HG03066 (cell line): ENCODE measurements at regions not wholly inside any gene's neighbourhood (a gene's known extent, or its start where the extent isn't known, plus 50 kb on each side); places are given as distances from the start of the nearest gene placed in this dataset.

Source experiments
- ATAC-seq: cut with Tn5 transposase; IDR thresholded peaks from one replicate; pipeline ENCODE4 v1.9.1; 2021; ENCODE audit warnings: low read depth; ENCODE audit not compliant: unreplicated experiment

DNA sequence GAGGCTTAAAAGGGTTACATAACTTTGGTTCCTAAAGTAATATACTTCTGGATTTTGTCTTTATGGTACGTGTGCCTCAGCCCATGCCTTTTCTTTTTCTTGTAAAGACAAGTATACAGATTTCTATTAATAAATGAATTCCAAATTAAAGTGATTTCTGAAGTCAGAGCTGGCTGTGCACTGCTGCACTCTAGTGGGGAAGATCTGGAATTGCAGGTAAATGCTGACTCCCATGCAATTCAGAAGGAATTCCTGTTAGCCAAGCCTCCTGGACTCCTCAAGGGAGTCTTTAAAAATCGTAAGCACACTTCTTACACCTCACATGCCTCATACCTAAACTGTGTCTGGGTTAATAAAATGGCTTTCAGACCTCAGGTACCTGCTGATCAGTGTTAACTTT, 118.4 kb upstream of the SLC7A1 start:
- no peak for ATAC-seq

DNA sequence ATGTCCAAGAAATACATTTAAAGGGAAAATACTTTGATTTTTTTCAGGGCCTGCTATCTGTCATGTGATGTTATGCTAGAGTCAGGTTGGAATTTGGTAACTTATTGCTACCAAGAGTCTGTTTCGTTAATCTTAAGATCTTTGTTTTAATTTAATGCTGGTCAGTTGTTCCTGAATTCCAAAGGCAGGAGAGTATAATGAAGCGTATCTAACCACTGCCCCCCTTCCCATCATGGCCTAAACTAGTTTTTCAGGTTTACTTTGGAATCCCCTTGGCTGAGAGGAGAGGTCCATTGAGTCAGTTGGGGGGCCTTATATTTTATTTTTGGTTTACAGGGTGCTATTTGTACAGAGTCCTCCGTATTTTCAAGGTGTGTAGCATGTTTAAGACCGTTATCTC, 116.3 kb upstream of the SLC7A1 start:
- no peak for ATAC-seq

DNA sequence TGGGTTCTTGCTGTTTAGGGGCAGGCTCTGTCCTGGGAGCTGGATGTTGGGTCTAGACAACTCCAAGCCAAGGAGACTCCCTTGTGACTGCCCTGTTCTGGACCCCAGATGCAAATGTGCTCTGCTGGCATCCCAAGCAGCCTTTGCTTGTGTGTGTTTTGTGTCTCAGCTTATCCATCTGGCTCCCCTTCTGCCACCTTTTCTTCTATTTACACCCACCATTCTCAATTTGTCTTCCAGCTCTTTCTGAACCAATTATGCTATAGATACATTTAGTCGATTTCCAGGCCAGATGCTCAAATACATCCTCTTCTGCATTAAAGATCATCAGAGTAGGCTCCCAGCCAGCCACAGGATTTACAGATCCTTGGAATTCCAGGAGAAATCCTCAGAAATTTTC, 115.0 kb upstream of the SLC7A1 start:
- no peak for ATAC-seq

DNA sequence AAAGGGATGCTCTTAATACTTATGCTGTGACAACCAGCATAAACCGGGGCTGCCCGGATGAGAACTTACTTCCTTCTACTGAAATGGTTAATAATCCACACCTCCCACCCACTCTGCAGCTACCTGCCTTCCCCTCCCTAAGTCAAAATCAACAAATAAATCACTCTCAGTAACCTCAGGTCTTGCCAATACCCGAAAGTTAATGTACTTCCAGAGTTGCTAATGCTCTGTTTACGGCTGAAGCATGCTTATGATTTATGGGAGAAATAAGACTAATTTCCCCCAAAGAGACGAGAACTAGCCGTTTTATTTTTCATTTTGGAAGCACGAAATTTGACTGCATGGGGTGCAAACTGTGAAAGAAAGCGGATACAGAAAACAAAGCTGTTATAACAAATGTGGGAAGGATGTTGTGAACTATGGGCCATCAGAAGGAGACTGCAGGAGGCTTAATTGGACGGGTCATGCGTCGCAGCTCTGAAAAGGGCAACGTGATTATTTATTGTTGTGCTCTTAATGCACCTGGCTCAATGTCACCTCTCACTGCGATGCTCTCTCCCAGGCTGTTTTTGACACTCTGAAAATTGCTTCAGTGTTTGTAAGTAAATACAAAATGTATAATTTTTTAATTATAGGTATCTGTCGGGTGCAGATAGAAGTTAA, 114.0 kb upstream of the SLC7A1 start:
- ATAC-seq, result no peak

DNA sequence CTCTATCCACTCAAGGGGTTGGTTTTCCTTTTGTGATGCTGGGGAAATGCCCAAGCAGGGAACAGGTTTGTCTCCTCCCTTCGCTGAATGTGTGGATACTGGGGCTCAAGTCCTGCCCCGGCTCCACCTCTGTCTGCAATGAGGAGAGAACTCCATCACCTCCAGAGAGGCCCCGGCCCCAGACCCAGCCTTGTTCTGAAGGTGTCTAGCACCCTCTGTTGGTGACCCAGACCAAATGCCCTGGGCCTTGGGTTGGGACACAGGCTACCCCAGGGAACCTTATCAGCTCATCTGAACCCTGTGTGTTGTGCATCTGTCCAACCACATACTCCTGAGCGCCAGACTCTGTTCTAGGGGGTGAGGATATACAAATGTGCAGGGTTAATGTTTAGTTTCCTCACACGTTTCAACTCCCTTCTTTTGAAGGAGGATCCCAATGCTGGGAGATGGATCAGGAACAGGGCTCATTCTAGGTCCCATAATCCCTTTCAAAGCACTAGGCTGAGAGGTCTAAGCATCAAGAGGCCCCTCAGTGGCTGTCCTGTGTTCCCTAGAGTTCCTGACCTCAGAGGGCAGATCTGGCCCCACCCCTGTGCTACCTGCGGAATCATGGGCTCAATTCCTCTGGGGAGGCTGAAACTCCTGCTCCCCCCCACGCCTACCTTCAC, 112.5 kb upstream of the SLC7A1 start:
- peak; percentile 83 for ATAC-seq

DNA sequence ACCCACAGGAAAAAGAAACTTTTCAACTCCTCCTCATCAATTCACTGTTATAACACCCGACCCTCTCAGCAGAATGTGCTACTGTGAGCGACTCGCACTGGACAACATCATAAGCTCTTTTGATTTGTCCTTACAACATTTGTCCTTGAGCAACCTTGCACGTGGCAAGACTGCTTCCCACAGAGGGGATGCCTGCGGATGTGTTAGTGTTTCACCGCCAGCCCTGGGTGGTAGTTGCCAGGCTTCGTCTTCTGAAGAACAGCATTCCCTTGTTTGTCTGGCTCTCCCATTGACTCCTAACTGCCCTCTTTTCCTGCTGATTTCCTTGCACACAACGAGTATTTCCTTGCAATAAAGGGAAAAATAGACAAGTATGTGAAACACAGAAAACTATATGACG, 111.4 kb upstream of the SLC7A1 start:
- no peak for ATAC-seq

DNA sequence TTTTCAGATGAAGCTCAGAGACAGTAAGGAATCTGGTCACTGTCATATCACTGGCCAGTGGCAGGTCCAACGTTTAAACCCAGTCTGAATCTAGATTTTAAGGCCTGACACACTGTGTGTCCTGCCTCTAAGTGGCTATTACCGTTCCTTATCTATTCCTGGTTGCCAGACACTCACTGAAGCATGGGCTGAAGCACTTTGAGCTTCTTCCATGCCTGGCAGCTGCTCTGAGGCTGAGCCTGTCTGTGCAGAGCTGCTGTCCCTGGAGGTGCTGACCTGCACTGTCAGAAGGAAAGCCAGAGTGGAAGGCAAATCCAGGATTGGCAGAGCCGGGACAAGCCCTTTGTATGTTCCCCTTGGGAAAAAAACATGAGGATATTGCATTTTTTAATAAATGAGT, 109.2 kb upstream of the SLC7A1 start:
- ATAC-seq, result no peak

DNA sequence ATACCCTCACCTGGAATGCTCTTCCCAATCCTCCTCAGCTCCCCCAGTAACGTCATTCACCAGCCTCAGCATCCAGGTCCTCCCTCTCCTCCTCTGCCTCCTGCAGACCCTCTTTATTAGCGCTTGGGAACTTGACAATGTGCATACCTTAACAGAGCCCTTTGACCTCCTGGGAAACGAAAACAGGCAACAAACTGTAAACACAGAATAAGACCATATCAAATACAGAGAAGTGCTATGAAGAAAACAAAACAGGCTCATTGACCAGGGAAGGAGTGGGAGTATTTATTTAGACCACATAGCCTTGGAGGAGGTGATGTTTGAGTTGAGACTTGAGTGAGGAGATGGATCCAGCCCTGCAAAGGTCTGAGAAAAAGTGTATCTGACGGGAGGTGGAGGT, 107.9 kb upstream of the SLC7A1 start:
- no peak for ATAC-seq

DNA sequence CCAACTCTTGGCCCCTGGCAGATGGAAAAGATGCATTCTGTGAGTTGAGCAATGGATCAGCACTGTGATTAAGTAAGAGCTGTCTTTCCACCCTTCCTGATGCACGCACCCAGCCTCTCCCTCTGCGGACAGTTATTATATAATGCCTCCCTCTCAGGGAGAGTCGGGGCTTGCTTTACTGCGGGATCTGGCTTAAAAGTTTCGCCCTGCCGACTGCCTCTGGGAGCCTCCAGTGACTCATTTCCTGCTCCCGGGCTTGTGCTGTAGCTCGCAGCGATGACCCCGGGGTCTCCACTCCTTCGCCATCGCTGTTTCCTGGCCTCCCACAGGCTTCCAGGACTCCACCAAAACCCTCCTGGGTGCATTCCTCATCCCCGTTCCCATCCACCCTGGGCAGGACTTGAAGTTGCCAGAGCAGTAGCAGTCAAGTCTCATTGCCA, 107.4 kb upstream of the SLC7A1 start:
- ATAC-seq, result no peak

DNA sequence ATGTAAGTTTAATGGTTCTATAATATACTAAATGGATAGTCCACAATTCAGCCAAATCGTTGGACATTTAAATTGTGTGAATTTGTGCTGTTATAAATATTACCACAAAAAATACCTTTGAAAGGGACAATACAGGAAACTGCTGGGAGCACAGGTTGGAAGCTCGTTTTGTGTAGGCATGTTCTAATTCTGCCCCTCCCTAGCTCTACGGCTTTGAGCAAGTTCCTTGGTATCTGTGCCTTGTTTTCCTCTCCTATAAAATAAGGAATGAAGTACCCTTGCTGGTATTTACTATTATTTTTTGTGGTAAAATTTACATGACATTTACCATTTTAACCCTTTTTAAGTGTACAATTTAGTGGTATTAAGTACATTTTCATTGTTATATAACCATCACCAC, 102.6 kb upstream of the SLC7A1 start:
- ATAC-seq, result no peak

DNA sequence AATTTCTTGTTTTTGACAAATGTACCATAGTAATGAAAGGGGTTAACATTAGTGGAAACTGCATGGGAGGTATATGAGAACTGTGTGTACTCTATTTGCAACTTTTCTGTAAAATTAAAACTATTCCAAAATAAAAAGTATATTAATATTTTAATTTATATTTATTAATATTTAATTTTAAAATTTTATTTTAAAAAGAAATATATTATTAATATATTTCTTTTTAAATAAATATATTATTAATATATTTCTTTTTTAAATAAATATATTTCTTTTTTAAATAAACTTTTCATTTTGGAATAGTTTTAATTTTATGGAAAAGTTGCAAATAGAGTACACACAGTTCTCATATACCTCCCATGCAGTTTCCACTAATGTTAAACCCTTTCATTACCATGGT, 101.1 kb upstream of the SLC7A1 start:
- ATAC-seq, result no peak

DNA sequence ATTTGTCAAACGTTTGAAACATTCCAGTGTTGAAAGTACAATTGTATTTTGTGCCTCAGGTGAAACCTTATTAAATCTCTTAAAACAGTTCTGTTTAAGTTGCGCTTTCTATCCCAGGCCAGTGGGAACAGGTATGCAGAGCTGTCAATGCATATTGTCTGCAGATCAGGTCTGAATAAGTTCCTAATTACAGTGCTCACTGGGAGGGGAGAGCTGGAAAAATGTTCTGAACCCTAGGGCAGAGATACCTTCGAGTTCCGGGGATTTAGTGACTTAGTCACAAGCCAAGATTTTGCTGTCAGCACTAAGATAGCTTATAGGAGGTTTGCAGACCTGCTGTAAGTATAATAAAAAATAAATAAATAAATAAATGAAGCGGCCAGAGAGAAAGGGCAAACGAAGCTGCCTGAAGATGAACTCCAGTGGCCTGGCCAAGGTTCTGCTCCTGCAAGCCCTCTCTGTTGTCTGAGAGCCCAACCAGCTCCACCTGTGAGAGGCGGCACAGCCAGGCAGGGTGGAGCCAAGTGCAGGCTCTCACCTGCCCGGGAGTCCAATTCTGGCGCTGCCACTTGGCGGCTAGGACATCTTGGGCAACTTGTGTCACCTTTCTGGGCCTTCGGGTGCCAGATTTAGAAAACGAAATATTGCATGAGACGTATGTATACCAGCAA, 97.9 kb upstream of the SLC7A1 start:
- no peak for ATAC-seq

DNA sequence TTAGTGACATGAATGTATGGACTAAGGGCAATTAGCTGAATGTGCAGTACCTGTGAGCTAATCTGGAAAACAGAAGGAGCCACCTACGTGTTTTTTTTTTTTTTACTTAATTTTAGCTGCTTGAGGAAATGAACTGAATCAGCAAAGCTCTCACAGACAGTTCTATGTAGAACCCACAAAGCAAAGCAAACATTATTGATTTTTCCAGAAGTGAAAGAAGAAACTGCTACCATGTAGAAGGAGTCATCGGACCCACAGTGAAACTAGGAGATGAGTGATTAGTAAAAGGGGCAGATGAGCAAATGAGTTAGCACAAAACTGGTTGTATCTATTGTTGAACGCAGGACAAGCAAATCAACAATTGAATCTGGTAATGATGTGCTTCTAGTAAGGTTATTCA, 94.1 kb upstream of the SLC7A1 start:
- ATAC-seq, result no peak

DNA sequence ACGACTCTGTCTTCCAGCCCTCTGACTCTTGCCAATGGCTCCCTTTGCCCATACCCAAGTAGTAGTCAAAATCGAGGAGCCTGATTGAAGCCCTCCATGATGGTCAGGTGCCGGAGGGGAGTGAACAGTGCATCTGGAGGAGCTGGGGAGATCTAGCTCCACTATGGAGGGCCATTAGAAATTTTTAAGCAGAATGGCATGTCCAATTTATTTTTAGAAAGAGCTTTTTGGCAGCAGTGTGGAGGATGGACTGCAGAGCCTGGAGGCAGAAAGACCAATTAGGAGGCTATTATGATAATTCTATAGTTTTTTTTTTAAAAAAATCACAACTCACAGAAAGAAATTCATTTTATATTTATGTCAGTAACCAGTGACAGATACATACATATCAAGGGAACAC, 92.7 kb upstream of the SLC7A1 start:
- ATAC-seq, result no peak

DNA sequence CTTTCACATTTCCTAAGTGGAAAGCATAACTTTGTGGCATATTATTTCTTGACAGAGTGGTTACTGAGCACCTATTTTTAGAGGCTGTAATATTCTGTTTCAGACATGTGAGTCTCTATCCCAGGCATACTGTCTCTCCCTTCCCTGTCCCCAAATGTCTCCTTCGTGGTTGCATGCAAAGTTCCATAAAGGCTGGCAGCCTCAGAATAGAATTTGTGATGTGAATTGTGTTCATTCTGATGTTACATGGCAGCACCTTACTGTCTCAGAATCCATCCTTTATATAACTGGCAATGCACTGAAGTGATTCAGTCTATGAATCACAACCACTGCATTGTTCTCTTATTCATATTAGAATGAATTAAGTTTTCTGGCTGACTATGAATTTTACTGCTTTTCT, 89.0 kb upstream of the SLC7A1 start:
- no peak for ATAC-seq

DNA sequence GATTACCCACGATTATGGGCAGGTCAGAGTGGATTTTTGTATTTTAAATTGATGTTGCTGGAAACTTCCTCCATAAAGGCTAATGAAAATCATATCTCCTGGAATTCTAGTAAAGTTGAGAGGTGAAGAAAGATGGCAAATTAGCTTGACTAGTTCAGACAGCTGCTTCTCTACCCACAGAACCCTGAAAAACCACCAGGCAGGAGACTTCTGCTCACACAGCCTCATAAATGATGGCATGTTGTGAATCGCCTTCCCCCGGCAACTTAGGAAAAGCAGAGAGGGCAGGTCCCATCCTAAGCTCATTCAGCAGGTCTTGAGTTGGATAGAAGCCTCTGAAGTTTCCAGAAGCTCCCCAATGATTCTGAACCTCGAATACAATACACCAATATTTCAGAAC, 87.6 kb upstream of the SLC7A1 start:
- ATAC-seq, result no peak

DNA sequence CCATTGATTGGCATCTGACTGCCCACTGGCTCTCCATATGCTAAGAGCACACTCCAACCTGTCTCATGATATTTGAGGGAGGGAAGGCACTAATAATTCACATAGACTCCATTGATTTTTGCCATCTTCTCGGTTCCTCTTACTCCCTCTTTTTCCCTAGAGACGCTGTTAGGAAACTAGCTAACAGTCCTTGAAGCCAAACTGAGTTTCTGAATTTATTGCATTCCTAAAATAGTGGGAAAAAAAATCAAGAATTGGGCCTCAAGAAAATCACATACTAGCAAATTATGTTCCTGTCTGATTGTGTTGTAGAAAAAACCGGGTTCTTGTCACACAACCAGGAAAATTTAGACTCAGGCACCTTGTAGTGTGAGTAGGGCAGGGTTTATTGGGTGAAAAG, 86.4 kb upstream of the SLC7A1 start:
- no peak for ATAC-seq

DNA sequence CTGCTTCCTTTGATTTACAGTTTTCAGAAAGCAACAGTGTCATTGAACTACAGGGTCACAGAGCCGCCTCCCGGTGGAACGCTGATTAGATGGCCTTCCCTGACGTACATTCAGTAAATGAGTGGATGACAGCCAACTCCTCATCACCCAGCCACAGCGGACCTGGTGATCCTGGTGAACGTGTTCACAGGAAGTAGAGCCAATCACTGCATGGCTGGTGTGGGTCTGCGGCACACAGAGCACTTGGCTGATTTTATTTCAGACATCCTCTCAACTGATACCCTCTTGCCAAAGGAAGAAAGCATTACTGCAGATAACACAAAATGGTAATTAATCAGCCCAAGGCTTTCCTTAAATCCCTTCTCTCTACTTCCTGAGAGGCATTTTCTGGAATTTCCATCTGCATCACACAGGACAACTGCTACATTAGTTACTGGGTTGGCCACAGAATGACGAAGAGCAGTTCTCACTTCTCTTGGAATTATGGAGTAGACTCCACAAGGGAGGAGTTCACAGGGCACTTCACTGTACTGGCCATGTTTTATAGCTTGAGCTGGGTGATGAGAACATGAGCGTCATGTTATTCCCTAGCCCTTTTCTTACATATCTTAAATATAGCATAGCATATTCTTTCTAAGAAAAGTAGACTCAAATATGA, 84.0 kb upstream of the SLC7A1 start:
- no peak for ATAC-seq

DNA sequence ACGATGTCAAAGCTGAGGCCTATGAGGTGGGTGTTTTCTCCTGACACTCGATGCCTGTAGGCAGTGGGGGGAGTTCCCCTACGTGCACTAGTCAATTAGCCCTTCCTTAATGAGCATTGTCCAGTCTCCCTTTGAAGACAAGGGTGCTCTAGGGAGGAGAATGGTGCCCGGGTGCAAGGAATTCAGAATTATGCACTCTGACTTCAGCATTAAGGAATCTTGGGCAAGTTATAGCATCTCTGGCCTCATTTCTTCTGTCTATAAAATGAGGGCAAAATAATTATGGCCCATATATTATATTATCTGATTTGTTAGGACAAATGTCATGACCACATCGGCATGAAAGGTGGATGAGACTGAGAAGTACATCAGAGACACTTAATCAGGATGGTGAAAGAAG, 82.1 kb upstream of the SLC7A1 start:
- no peak for ATAC-seq

DNA sequence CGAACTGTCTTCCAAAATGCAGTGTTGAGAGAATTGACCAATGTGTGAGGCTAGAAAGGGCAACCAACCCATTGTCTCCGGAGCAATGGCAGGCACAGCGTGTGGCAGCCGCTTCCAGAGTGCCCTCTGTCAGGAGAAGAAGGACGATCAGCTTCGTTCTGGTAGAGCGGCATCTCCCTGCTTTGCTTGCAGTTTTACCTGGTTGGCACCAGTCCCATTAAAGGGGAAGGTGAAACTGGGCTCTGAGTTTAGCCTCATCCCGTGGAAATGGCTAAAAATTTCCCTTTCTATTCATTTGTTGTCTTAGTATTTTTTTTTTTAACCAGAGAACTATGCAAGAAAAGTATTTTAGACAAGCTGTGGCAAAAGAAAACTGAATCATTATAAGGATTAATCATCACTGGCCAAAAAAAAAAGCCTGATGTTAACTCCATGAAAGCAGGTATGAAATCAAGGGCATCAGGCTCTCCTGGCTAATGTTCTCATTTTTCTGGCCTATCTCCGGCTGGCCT, 81.5 kb upstream of the SLC7A1 start:
- ATAC-seq, result no peak

DNA sequence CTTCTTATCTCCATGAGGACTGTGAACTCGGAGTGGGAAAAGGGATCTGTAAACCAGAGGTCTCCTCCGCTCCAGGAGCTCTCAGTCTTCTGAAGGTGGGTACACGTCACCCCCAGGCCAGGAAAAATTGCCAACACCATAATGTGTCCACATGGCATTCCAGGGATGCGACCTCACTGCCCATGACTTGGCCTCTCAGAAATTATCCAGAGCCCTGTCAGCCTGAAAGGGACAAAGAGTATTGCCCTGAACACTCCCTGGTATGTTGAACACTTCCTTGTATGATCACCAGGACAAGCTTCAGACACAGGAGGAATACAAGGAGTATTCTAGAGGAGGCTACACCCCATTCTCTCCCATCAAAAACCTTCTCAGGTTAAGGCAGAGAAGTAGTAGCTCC, 81.0 kb upstream of the SLC7A1 start:
- no peak for ATAC-seq
